ENCODE measurements at regions not wholly inside any gene's neighbourhood (a gene's known extent, or its start where the extent isn't known, plus 50 kb on each side); places are given as distances from the start of the nearest gene placed in this dataset.
A peak's percentile ranks its signal among the peaks of the same experiment; 100 is the strongest.

- no peak for DNase-seq (ENCODE audit: low spot score)
Measured at GRCh38 chr1:184219414-184219813, 167.4 kb upstream of the C1orf21 start.

- DNase-seq (ENCODE audit: low spot score): no peak
Measured at GRCh38 chr1:184219883-184220282, 166.9 kb upstream of the C1orf21 start.

DNA sequence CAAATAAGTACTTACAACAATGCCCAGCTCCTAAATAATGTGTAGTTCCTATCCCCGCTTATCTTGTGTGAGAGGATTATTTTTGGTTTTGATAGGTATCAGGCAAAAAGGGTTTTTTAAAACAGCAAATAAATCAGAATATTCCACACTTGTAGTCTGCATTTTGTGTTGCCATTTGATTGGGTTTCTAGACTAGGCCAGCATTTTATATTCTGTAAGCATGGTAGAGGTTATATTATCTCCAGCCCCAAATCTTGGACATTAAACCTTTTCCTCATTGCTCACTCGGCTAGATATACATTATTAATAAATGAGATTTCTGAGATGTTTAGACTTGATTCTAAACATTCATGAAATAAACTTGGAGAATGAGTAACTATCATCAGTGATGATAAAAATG is 165.7 kb upstream of the C1orf21 start:
- DNase-seq (ENCODE audit: low spot score): no peak

- DNase-seq (ENCODE audit: low spot score): peak; percentile 46
Measured at GRCh38 chr1:184222652-184223052, 164.2 kb upstream of the C1orf21 start.

GRCh38 chr1:184223216-184223615 is 163.6 kb upstream of the C1orf21 start:
- no peak for DNase-seq (ENCODE audit: low spot score)

DNA sequence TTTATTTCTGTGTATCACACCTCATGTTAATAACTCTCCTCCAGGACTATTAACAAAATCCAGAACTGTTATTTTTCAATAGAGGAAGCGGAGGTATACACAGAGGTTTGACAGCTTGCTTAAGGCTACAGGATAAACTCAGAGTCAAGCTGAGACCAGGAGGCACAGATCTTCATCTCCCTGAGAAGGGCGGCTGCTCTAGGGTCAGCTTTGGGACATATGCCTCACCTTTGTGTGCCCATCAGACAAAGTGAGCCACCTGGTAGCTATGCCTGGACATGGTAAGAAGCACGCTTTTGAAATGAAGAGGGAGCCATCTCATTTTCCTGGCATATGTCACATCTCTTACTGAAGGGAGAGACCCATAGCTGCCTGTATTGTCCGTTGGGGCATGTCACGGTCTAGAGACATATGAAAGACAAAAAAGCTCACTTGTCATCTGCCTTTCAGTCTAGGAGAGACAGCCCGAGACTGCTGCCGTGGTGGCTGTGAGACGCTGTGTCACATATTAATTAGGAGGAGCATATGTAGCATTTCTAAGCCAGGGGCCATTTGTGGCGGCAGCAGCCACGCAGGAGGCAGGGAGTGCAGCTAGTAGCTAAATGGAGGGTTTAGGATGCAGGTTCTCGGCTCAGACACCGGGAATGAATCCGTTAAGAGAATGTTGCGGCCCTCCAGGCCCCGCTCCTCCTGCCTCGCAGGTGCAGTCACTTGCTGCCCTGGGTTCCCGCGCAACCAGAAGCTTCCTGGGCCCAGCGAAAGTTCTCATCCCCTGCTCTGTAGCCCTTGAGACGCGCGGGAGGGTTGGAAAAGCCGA is 161.3 kb upstream of the C1orf21 start:
- DNase-seq (ENCODE audit: low spot score): no peak

DNA sequence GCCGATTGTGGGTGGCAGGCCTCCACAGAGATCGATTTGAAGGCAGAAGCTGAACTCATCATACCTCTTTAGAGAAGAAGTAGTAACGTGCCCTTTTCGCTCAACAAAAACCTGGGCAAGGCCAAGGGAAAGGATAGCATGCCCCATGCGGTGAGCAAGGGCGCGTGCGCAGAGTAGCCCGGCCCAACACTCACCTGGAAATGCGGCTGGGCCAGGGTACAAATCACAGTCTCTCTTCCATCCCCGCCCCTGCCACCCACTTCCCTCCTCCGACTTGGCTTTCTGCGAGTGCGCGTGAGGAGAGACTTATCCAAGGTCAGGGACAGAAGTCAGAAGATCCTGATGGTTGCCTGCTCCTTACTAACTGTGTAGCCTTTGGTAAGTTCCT is 160.7 kb upstream of the C1orf21 start:
- no peak for DNase-seq (ENCODE audit: low spot score)

DNA sequence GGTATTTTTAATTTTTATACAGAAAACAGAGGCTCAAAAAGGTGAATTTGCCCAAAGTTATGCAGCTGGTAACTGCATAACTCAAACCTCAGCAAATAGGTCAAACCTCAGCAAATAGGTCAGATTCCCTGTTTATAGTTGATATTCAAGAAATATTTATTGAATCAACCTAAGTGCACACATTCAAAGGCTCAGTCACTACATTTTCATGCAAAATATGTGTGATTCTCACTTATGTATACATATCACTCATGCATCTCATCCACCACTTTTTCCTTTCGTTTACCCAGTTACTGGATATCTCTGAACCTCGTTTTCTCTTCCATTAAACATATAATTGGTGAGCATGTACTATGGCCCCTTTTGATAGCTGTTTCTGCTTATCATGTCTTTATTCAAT is 158.3 kb upstream of the C1orf21 start:
- no peak for DNase-seq (ENCODE audit: low spot score)

DNA sequence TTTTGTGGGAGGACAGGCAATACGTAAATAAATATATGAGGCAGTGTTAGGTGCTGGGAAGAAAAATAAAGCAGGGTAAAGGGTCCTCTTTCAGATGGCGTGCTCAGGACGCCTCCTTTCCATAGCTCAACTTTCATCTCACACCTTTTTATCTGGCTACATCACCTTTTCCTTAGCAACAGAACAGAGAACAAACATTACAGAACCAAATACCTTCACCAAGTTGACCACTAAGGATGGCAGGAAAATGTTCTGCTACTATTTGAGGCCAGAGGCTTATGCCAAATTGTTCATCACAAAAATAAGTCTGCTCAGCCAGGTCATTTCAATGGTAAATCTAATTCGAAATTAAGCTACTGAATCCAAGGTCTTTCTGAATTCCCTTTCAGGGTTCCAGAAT is 149.2 kb upstream of the C1orf21 start:
- DNase-seq (ENCODE audit: low spot score): no peak

DNA sequence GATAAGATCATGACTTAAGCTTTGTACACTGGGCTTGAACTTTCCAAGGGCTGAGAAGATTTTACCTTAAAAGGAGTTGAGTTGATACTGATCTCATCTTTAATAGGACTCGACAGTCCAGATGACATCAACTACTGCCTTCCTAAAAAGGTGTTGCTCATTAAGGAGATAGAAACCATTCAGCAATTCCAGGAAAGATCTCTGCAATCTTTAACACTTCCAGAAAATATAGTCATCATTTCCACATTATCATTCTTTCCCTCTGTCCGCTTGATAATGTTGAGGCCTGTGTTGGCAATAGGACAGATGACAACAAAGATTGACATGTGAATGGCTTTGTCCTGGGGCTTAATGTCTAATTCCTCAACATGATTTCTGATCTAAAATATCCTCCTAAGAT is 145.4 kb upstream of the C1orf21 start:
- DNase-seq (ENCODE audit: low spot score): no peak

GRCh38 chr1:184242507-184242943 is 144.3 kb upstream of the C1orf21 start:
- no peak for DNase-seq (ENCODE audit: low spot score)

DNA sequence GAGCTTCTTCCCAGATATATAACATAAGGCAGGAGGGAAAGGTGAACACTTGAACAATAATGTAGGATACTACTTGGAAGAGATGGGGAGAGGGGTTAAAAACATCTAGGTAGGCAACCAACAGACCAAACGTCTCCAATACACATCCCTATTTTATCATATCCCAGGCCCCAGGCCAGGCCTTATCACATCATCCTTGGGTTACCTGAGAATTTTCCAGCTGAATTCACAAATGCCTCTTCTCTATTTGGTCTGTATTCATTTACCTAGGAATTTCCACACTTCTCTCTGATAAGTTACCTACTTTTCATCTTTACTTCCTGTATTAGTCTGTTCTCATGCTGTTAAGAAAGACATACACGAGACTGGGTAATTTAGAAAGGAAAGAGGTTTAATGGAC is 141.9 kb upstream of the C1orf21 start:
- no peak for DNase-seq (ENCODE audit: low spot score)

GRCh38 chr1:184247671-184248070 is 139.2 kb upstream of the C1orf21 start:
- DNase-seq (ENCODE audit: low spot score): no peak

DNA sequence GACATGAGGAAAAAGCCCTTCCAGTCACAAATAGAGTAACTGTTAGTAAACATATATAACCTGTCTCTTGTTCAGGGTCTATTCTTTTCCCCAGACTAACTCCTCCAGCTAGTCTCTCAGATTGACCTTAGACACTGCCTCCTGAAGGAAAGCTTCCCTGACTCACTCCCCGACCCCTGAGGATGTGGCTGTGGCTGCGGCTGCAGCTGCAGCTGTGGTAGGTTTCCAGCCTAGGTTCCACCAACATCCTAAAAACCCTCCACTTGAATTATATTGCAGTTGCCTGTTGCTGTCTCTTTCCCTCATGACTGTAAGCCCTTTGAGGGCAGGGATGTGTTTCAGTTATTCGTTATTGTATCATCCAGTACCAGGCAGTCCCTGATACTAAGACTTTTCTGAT is 132.9 kb upstream of the C1orf21 start:
- DNase-seq (ENCODE audit: low spot score): no peak

DNA sequence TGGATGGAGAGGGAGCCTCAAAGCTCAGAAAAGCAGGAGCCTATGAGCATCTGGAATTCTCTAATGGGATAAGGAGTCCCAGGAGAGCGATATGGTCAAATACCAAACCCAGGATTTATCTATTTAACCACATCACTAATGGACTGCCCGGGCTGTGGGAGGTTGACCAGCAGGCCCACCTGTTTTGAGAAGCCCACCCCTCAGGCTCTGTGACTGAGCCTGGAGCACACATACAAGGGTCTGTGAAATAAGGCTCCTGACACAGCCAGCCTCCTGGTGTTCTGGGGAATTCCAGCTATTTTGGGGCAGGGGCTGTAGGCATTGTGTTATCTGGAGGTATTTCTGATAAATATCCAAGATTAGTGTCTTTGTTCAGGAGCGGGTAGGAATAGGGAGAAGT is 132.0 kb upstream of the C1orf21 start:
- no peak for DNase-seq (ENCODE audit: low spot score)

DNA sequence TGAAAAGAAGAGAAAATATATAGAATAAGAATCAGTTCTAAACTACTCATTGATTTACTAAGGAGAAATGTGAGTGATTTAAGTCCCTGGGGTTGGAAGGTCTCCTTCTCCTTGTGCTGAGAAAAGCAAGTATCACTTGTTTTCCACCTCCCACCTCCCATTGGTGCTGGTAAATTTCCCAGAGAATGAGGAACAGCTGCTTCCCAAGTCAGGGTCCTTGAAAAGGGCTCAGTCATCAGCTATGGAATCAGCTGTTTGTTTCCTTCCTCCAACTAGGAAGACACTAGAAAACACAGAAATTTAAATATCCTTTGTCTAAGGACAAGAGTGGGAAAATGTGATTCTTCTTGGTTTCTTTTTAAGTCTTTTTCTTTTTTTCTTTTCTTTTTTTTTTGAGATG is 131.3 kb upstream of the C1orf21 start:
- DNase-seq (ENCODE audit: low spot score): no peak

GRCh38 chr1:184257873-184258272 is 129.0 kb upstream of the C1orf21 start:
- no peak for DNase-seq (ENCODE audit: low spot score)

GRCh38 chr1:184258525-184258924 is 128.3 kb upstream of the C1orf21 start:
- DNase-seq (ENCODE audit: low spot score): no peak

DNA sequence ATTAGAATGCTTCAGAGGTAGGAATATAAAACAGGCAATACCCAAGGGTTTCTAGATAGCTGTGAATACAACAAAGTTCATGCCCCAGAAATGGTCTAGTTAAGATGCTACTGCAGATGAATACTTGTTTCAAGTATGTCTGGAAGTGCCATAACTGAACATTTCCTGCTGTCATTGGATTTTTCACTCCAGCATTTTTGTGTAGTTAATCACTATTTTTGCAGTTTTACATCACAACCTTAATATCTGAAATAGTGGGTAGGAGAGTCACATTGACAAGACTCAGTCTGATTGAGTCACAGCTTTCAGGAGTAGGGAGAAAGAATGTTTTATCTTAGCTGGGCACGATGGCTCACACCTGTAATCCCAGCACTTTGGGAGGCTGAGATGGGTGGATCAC is 126.4 kb upstream of the C1orf21 start:
- DNase-seq (ENCODE audit: low spot score): peak; percentile 26

GRCh38 chr1:184262109-184262508 is 124.7 kb upstream of the C1orf21 start:
- DNase-seq (ENCODE audit: low spot score): no peak

DNA sequence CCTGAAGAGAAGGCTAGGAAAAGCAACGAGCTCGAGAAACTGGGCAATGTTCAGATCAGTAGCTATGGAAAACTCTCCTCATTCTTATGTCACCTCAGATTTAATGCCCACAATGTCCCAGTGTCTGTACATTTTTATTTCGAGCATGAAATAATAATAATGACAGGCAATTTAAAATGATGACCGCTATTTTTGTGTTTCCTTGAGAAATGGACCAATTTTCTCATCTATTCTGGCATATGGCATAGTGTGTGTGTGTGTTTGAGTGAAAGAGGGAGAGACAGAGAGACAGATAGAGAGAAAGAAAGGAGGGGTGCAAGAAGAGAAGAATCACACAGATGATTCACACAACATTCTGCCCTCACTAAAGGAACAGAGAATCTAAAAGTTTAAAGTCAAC is 119.1 kb upstream of the C1orf21 start:
- DNase-seq (ENCODE audit: low spot score): no peak

GRCh38 chr1:184270556-184270955 is 116.3 kb upstream of the C1orf21 start:
- DNase-seq (ENCODE audit: low spot score): no peak

GRCh38 chr1:184272175-184272866 is 114.5 kb upstream of the C1orf21 start:
- no peak for DNase-seq (ENCODE audit: low spot score)

DNA sequence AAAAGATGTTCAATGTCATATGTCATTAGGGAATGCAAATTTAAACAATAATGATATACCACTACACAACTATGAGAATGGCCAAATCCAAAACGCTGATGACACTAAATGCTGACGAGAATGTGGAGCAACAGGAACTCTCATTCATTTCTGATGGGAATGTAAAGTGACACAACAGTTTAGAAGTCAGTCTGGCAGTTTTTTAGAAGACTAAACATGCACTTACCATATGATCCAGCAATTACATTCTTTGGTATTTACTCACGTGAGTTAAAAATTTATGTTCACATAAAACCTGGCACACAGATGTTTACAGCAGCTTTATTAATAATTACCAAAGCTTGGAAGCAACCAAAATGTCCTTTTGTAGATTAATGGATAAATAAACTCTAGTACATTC is 110.4 kb upstream of the C1orf21 start:
- DNase-seq (ENCODE audit: low spot score): no peak
